ENCODE measurements at regions not wholly inside any gene's neighbourhood (a gene's known extent, or its start where the extent isn't known, plus 50 kb on each side); places are given as distances from the start of the nearest gene placed in this dataset.

- H3K36me3 ChIP-seq = no peaks in the 10 kb centered on the region
- no peak overlapping the region for H3K4me3 ChIP-seq
- H3K27ac ChIP-seq = no peak overlapping the region
- TF ChIP-seq, protein P1, sequence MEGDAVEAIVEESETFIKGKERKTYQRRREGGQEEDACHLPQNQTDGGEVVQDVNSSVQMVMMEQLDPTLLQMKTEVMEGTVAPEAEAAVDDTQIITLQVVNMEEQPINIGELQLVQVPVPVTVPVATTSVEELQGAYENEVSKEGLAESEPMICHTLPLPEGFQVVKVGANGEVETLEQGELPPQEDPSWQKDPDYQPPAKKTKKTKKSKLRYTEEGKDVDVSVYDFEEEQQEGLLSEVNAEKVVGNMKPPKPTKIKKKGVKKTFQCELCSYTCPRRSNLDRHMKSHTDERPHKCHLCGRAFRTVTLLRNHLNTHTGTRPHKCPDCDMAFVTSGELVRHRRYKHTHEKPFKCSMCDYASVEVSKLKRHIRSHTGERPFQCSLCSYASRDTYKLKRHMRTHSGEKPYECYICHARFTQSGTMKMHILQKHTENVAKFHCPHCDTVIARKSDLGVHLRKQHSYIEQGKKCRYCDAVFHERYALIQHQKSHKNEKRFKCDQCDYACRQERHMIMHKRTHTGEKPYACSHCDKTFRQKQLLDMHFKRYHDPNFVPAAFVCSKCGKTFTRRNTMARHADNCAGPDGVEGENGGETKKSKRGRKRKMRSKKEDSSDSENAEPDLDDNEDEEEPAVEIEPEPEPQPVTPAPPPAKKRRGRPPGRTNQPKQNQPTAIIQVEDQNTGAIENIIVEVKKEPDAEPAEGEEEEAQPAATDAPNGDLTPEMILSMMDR (IDR thresholded peaks at IDR 0.05; ENCODE audit: low read depth, low read length) = no peak
- H3K9me3 ChIP-seq (ENCODE audit: low read depth) = no peaks in the 10 kb centered on the region
- H3K27me3 ChIP-seq = no peaks in the 10 kb centered on the region
- no peaks in the 10 kb centered on the region for H3K4me1 ChIP-seq (ENCODE audit: low read depth)
- DNase-seq (ENCODE audit: low read depth in 1 of 2, low spot score in 1 of 2) = no peak
Observed at GRCh38 chr16:7914748-7915147, 582.1 kb downstream of the RBFOX1 start.

GRCh38 chr16:7912132-7912531, 579.5 kb downstream of the RBFOX1 start:
- Histone ChIP-seq H3K9me3 (ENCODE audit: low read depth) (no peaks in the 10 kb centered on the region), H3K36me3 (no peaks in the 10 kb centered on the region), H3K27me3 (no peaks in the 10 kb centered on the region), H3K4me1 (ENCODE audit: low read depth) (no peaks in the 10 kb centered on the region), H3K27ac (no peak overlapping the region), H3K4me3 (no peak overlapping the region)
- TF ChIP-seq, protein P1 (IDR thresholded peaks at IDR 0.05; ENCODE audit: low read depth, low read length) = no peak
- no peak for DNase-seq (ENCODE audit: low read depth in 1 of 2, low spot score in 1 of 2)

GRCh38 chr16:7910116-7910515, 577.5 kb downstream of the RBFOX1 start:
- H3K36me3 ChIP-seq = no peaks in the 10 kb centered on the region
- H3K27ac ChIP-seq = no peak overlapping the region
- DNase-seq (ENCODE audit: low read depth in 1 of 2, low spot score in 1 of 2) = no peak
- no peaks in the 10 kb centered on the region for H3K4me1 ChIP-seq (ENCODE audit: low read depth)
- no peaks in the 10 kb centered on the region for H3K9me3 ChIP-seq (ENCODE audit: low read depth)
- H3K4me3 ChIP-seq = no peak overlapping the region
- TF ChIP-seq, protein P1 (IDR thresholded peaks at IDR 0.05; ENCODE audit: low read depth, low read length) = no peak
- no peaks in the 10 kb centered on the region for H3K27me3 ChIP-seq

DNA sequence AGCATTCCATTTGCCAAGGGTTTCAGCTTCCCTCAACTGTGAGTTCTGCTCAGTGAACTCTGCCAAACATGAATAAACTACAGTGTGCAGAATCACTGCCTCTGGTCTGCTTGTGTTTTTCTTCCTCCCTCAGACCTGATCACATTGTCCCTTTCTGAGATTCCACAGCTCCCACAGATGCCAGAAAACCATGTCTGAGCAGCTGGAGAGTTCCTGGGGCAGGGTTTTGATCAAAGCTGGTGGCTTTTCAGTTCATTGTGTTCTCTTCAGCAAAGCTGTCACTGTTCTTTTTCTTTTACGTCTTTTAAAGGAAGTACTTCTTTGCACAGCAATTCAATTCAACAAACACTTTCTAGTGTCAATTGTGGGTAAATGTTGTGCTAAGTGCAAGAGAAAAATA, 555.8 kb downstream of the RBFOX1 start:
- no peaks in the 10 kb centered on the region for H3K4me1 ChIP-seq (ENCODE audit: low read depth)
- no peak overlapping the region for H3K27ac ChIP-seq
- TF ChIP-seq, protein P1 (IDR thresholded peaks at IDR 0.05; ENCODE audit: low read depth, low read length) = no peak
- no peaks in the 10 kb centered on the region for H3K27me3 ChIP-seq
- no peaks in the 10 kb centered on the region for H3K9me3 ChIP-seq (ENCODE audit: low read depth)
- H3K36me3 ChIP-seq = no peaks in the 10 kb centered on the region
- H3K4me3 ChIP-seq = no peak overlapping the region
- no peak for DNase-seq (ENCODE audit: low read depth in 1 of 2, low spot score in 1 of 2)

DNA sequence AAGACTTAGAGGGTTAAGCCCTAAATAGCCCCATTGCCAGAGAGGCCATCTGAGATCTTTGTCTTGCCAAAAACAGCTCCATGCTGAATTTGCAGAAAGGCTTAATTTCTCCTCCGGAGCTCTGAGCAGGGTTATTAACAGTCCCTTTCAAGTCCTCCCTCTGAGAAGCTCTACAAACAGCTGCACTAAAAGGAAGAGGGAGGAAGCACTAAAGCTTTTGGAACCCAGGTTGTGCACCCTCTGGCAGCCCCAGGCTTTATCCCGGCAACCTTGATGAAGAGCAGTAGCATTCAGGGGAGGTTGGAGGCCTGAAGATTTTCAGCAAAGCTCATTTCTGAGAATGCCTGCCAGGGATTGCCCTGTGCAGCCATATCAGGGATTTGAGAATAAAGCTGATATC, 554.7 kb downstream of the RBFOX1 start:
- H3K27ac ChIP-seq = no peak overlapping the region
- H3K4me3 ChIP-seq = no peak overlapping the region
- no peaks in the 10 kb centered on the region for H3K27me3 ChIP-seq
- no peaks in the 10 kb centered on the region for H3K9me3 ChIP-seq (ENCODE audit: low read depth)
- TF ChIP-seq, protein P1 (IDR thresholded peaks at IDR 0.05; ENCODE audit: low read depth, low read length) = no peak
- no peaks in the 10 kb centered on the region for H3K36me3 ChIP-seq
- no peak for DNase-seq (ENCODE audit: low read depth in 1 of 2, low spot score in 1 of 2)
- H3K4me1 ChIP-seq (ENCODE audit: low read depth) = no peaks in the 10 kb centered on the region

GRCh38 chr16:7871979-7872378, 539.3 kb downstream of the RBFOX1 start:
- TF ChIP-seq, protein P1 (IDR thresholded peaks at IDR 0.05; ENCODE audit: low read depth, low read length) = no peak
- no peaks in the 10 kb centered on the region for H3K9me3 ChIP-seq (ENCODE audit: low read depth)
- DNase-seq (ENCODE audit: low read depth in 1 of 2, low spot score in 1 of 2) = no peak
- H3K4me1 ChIP-seq (ENCODE audit: low read depth) = no peaks in the 10 kb centered on the region
- no peaks in the 10 kb centered on the region for H3K36me3 ChIP-seq
- H3K4me3 ChIP-seq = no peak overlapping the region
- H3K27me3 ChIP-seq = no peaks in the 10 kb centered on the region
- H3K27ac ChIP-seq = no peak overlapping the region
